Smooth muscle cell (in vitro differentiated cells): ENCODE measurements at regions not wholly inside any gene's neighbourhood (a gene's known extent, or its start where the extent isn't known, plus 50 kb on each side); places are given as distances from the start of the nearest gene placed in this dataset.

Source experiments
- DNase-seq: peaks from one replicate; lab custom pipeline; 2025; ENCODE audit not compliant: unreplicated experiment; lab: John Stamatoyannopoulos, UW
- H2AFZ ChIP-seq: fragments of 200-600 bp; sonication (generic); 2 replicates; pipeline ENCODE4 v1.6.0; 2016; ENCODE audit warnings: antibody characterized with exemption, low read depth, mild to moderate bottlenecking
- H3F3A ChIP-seq: fragments of 200-600 bp; sonication (generic); 2 replicates; pipeline ENCODE4 v1.6.0; 2017; ENCODE audit warnings: antibody characterized with exemption, low read depth
- H3K27ac ChIP-seq: fragments of 200-600 bp; sonication (generic); 2 replicates; pipeline ENCODE4 v1.5.1; 2016; ENCODE audit warnings: low read depth, mild to moderate bottlenecking
- H3K27me3 ChIP-seq: fragments of 200-600 bp; sonication (generic); 2 replicates; pipeline ENCODE4 v1.6.1; 2016; ENCODE audit warnings: low read depth, mild to moderate bottlenecking
- H3K36me3 ChIP-seq: fragments of 200-600 bp; sonication (generic); 2 replicates; pipeline ENCODE4 v1.5.1; 2016; ENCODE audit warnings: low read depth
- H3K4me1 ChIP-seq: fragments of 200-600 bp; sonication (generic); 2 replicates; pipeline ENCODE4 v1.5.1; 2016; ENCODE audit warnings: low read depth
- H3K4me2 ChIP-seq: fragments of 200-600 bp; sonication (generic); 2 replicates; pipeline ENCODE4 v1.6.0; 2016; ENCODE audit warnings: mild to moderate bottlenecking
- H3K4me3 ChIP-seq: fragments of 200-600 bp; sonication (generic); 2 replicates; pipeline ENCODE4 v1.5.1; 2016; ENCODE audit warnings: mild to moderate bottlenecking
- H3K79me2 ChIP-seq: fragments of 200-600 bp; sonication (generic); 2 replicates; pipeline ENCODE4 v1.6.0; 2016; ENCODE audit warnings: low read depth, mild to moderate bottlenecking
- H3K9ac ChIP-seq: fragments of 200-600 bp; sonication (generic); 2 replicates; pipeline ENCODE4 v1.6.0; 2016; ENCODE audit warnings: low read depth
- H3K9me3 ChIP-seq: fragments of 200-600 bp; sonication (generic); replicated peaks from 2 replicates; pipeline ENCODE4 v1.5.1; 2016; ENCODE audit warnings: low read depth
- H4K20me1 ChIP-seq: fragments of 200-600 bp; sonication (generic); 2 replicates; pipeline ENCODE4 v1.6.0; 2016; ENCODE audit warnings: low read depth
- WGBS: methylation state at CpG from one replicate; pipeline ENCODE4 v1.1.7; 2016; ENCODE audit warnings: low lambda C conversion rate; 5-methylcytosine and 5-hydroxymethylcytosine counted together
- TF ChIP-seq, protein P1 (sequence below): fragments of 200-600 bp; sonication (generic); IDR thresholded peaks from 2 replicates; pipeline ENCODE4 v1.5.1; 2017; ENCODE audit warnings: borderline replicate concordance, mild to moderate bottlenecking, antibody characterized with exemption; ENCODE audit not compliant: insufficient read depth, poor library complexity, severe bottlenecking

DNA sequence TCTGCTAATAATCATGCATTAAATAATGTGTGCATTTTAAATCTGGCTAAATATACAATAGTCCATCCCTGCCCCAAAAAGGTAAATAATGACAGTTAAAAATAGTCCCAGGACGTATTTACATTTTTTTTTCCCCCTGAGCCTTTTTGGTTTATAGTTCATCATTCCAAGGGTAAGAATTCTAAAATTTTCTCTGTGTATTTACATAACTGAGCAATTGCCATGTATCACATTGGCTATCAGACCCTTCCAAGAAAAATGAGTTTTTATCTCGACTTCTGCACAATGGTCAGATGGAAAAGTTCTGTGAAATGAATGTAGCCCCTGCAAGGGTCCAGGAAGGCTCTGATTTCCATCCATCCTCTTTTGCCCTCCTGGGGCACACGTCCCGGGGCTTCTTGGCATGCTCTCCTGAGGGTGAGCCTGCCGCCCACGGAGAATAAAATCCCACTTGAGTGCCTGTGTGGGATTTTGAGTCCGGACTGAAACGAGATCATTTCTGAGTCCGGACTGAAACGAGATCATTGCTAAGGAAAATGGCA is 94.1 kb upstream of the ANO1 start:
- Histone ChIP-seq H3K9me3 (no peaks in the 10 kb centered on the region), H3K4me3 (no peak overlapping the region), H3K27me3 (peaks cover 59% of the 10 kb centered on the region), H3K36me3 (no peaks in the 10 kb centered on the region), H4K20me1 (no peaks in the 10 kb centered on the region), H2AFZ (no peak overlapping the region), H3K4me1 (peaks cover 23% of the 10 kb centered on the region), H3K9ac (no peak overlapping the region), H3K27ac (no peak overlapping the region), H3K4me2 (peak overlapping the region; percentile 93), H3K79me2 (no peaks in the 10 kb centered on the region), H3F3A (no peaks in the 10 kb centered on the region)
- no peak for DNase-seq
- TF ChIP-seq, protein P1, sequence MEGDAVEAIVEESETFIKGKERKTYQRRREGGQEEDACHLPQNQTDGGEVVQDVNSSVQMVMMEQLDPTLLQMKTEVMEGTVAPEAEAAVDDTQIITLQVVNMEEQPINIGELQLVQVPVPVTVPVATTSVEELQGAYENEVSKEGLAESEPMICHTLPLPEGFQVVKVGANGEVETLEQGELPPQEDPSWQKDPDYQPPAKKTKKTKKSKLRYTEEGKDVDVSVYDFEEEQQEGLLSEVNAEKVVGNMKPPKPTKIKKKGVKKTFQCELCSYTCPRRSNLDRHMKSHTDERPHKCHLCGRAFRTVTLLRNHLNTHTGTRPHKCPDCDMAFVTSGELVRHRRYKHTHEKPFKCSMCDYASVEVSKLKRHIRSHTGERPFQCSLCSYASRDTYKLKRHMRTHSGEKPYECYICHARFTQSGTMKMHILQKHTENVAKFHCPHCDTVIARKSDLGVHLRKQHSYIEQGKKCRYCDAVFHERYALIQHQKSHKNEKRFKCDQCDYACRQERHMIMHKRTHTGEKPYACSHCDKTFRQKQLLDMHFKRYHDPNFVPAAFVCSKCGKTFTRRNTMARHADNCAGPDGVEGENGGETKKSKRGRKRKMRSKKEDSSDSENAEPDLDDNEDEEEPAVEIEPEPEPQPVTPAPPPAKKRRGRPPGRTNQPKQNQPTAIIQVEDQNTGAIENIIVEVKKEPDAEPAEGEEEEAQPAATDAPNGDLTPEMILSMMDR = no peak
- 39% methylated on average over 9 of the region's 10 CpGs for WGBS

DNA sequence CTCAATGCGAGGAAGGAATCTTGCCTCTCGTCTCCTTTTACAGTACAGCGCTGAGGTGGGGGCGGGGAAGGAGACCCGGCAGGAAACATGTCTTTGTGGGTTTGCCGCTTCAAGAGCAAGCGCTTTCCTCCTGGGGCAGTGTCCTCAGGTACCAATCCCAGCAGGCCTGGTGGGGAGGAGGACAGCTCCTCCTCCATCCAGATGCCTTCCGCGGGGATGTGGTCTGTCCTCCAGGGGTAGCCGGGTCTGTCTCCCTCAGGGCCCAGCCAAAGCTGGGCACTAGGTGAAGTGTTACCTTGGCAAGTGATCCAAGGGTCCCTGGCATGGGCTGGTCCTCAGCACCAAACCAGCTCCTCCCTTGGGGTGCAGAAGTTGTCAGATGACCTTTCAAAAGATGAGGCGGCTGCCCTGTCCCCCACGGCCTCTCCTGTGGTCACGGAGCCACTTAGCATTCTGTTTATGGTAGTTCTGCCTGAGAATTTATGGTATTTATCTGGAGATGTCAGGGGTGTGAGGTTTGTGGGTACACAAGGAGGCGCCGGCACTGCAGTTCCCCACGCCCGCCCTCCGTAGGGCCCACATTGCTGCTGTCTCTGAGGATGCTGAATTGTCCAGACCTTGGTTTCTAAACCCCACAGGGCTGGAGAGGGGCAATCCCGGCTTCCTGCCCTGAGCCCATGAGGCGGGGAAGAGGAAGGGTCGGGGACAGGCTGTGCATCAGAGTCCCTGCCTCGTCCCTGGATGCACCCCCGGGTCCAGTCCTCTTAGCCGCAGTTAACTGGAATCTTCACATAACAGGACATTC is 93.5 kb upstream of the ANO1 start:
- Histone ChIP-seq H3K79me2 (no peaks in the 10 kb centered on the region), H3K4me3 (peak overlapping the region; percentile 49), H3F3A (no peaks in the 10 kb centered on the region), H3K4me1 (peaks cover 23% of the 10 kb centered on the region), H4K20me1 (no peaks in the 10 kb centered on the region), H3K27ac (no peak overlapping the region), H2AFZ (no peak overlapping the region), H3K27me3 (peaks cover 62% of the 10 kb centered on the region), H3K4me2 (peak overlapping the region; percentile 93), H3K9me3 (no peaks in the 10 kb centered on the region), H3K36me3 (no peaks in the 10 kb centered on the region), H3K9ac (no peak overlapping the region)
- TF ChIP-seq, protein P1 = no peak
- DNase-seq = no peak
- 16% methylated on average over 24 of the region's 24 CpGs for WGBS

DNA sequence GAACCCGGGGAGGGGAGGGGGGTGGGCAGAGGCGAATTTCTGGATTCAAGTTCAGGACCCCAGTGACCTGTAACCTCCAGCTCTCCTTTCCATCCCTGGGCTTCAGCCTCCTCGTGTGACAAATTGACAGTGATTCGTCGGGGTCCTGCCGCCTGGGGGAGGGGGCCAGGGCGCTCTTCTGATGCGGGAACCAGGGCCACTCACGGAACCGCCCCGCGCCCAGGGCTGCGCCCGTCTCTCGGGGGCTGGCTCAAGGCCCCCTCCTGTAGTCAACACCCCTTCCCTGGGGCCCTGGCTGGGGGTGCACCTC is 92.8 kb upstream of the ANO1 start:
- Histone ChIP-seq H2AFZ (peak overlapping the region; percentile 38), H3K4me2 (peak overlapping the region; percentile 93), H4K20me1 (no peaks in the 10 kb centered on the region), H3K27me3 (peaks cover 65% of the 10 kb centered on the region), H3K36me3 (no peaks in the 10 kb centered on the region), H3K27ac (no peak overlapping the region), H3F3A (no peaks in the 10 kb centered on the region), H3K9me3 (no peaks in the 10 kb centered on the region), H3K79me2 (no peaks in the 10 kb centered on the region), H3K9ac (peak overlapping the region; percentile 36), H3K4me3 (peak overlapping the region; percentile 49), H3K4me1 (peaks cover 23% of the 10 kb centered on the region)
- 3% methylated on average over 14 of the region's 15 CpGs for WGBS
- DNase-seq = no peak
- TF ChIP-seq, protein P1 = no peak
